ENCODE measurements at regions not wholly inside any gene's neighbourhood (a gene's known extent, or its start where the extent isn't known, plus 50 kb on each side); places are given as distances from the start of the nearest gene placed in this dataset.

GRCh38 chr6:9240861-9241260, 805.5 kb upstream of the SLC35B3 start:
- TF ChIP-seq USF1 (IDR thresholded peaks at IDR 0.05) (no peak), CEBPB (IDR thresholded peaks at IDR 0.05) (no peak), EP300 (IDR thresholded peaks at IDR 0.05; ENCODE audit: borderline replicate concordance) (no peak)

Measured in Ishikawa (cell line).